HepG2 (cell line): ENCODE measurements at regions not wholly inside any gene's neighbourhood (a gene's known extent, or its start where the extent isn't known, plus 50 kb on each side); places are given as distances from the start of the nearest gene placed in this dataset.

Experiments used
- ATAC-seq: fragments of 200-7000 bp; cut with Tn5 transposase; 3 replicates; pipeline ENCODE4 v1.9.1; 2020; ENCODE audit warnings: mild to moderate bottlenecking, moderate library complexity
- BruUV-seq: library from RNA; stranded (reverse); fragments of 400-500 nt; replicated peaks from 2 replicates; lab custom pipeline; 2021; lab: Mats Ljungman, UMichigan
- CTCF ChIA-PET: fragments of 300-600 bp; formaldehyde crosslinking; extraction: SDS; loops from one replicate; lab custom pipeline; 2021; ENCODE audit warnings: low total read pairs, inconsistent platforms, low intra/inter-chr PET ratio; lab: Yijun Ruan, JAX
- POLR2A ChIA-PET: fragments of 350-600 bp; sonication (Branson Sonifier 250); formaldehyde crosslinking; loops from one replicate; lab custom pipeline; 2020; ENCODE audit warnings: antibody characterized with exemption, inconsistent platforms; lab: Yijun Ruan, JAX
- DNase-seq: peaks from one replicate; pipeline ENCODE4 v3.0.0-alpha.2; 2015; ENCODE audit warnings: low spot score
- FAIRE-seq: peaks from 3 replicates; lab custom pipeline; 2011; peaks lifted over from hg19 to GRCh38; lab: Jason Lieb, UNC
- H2AFZ ChIP-seq: one replicate; pipeline ENCODE4 v1.6.1; 2011; ENCODE audit warnings: low read length, inconsistent platforms
- H3K27ac ChIP-seq: fragments of 300-600 bp; 3 replicates; pipeline ENCODE4 v1.8.0; 2011; ENCODE audit warnings: mixed run types, mild to moderate bottlenecking, mixed read lengths, low read length, inconsistent platforms; ENCODE audit not compliant: insufficient read depth; ENCODE audit errors: extremely low read length
- H3K27me3 ChIP-seq, 2 experiments: fragments of 200-600 bp in 1 of 2; 2 replicates in 1 of 2; 3 replicates in 1 of 2; pipeline versions ENCODE4 v1.6.0 to v1.8.0; 2011; ENCODE audit warnings: low read length in 2 of 2, mild to moderate bottlenecking in 2 of 2, moderate library complexity in 2 of 2, inconsistent platforms in 1 of 2; ENCODE audit not compliant: insufficient read depth in 2 of 2, control insufficient read depth in 1 of 2
- H3K36me3 ChIP-seq, 2 experiments: fragments of 200-600 bp in 1 of 2; replicated peaks in 1 of 2; 2 replicates in 1 of 2; 3 replicates in 1 of 2; pipeline versions ENCODE4 v1.5.1 to v1.8.0; 2011; ENCODE audit warnings: low read length in 2 of 2, inconsistent platforms in 1 of 2; ENCODE audit not compliant: insufficient read depth in 2 of 2, control insufficient read depth in 1 of 2
- H3K4me1 ChIP-seq: 2 replicates; pipeline ENCODE4 v1.5.1; 2012; ENCODE audit warnings: low read length, inconsistent platforms; ENCODE audit not compliant: insufficient read depth
- H3K4me2 ChIP-seq: 2 replicates; pipeline ENCODE4 v1.6.0; 2011; ENCODE audit warnings: low read depth, low read length, inconsistent platforms
- H3K4me3 ChIP-seq, 3 experiments: fragments of 200-600 bp in 1 of 3; sonication (generic), shearing (Covaris generic) in 1 of 3; replicated peaks in 1 of 3; 2 replicates each; pipeline ENCODE4 v1.5.1; 2011 to 2016; ENCODE audit warnings: low read length in 3 of 3, inconsistent platforms in 2 of 3, low read depth in 2 of 3, mild to moderate bottlenecking in 2 of 3, control low read depth in 1 of 3, mixed read lengths in 1 of 3; ENCODE audit not compliant: insufficient read depth in 1 of 3
- H3K79me2 ChIP-seq: one replicate; pipeline ENCODE4 v1.6.1; 2011; ENCODE audit warnings: low read length, inconsistent platforms; ENCODE audit not compliant: insufficient read depth
- H3K9ac ChIP-seq: 2 replicates; pipeline ENCODE4 v1.6.0; 2011; ENCODE audit warnings: mild to moderate bottlenecking, low read depth, low read length, inconsistent platforms; ENCODE audit not compliant: insufficient read depth
- H3K9me3 ChIP-seq: 2 replicates; pipeline ENCODE4 v1.5.1; 2012; ENCODE audit warnings: mild to moderate bottlenecking, low read length
- H4K20me1 ChIP-seq: 2 replicates; pipeline ENCODE4 v1.6.0; 2011; ENCODE audit warnings: inconsistent platforms, mild to moderate bottlenecking, low read length, moderate library complexity; ENCODE audit not compliant: insufficient read depth
- ELF3 ChIP-seq: IDR thresholded peaks from 2 replicates; pipeline ENCODE4 v1.6.1; 2016; ENCODE audit warnings: missing genetic modification reagents, missing compliant biosample characterization
- FLYWCH1 ChIP-seq: sonication (generic); formaldehyde crosslinking; IDR thresholded peaks from 2 replicates; pipeline ENCODE4 v1.8.1; 2023; ENCODE audit warnings: mild to moderate bottlenecking, missing genetic modification reagents
- FOSL1 ChIP-seq: sonication (generic); formaldehyde crosslinking; IDR thresholded peaks from 2 replicates; pipeline ENCODE4 v1.9.0; 2021; ENCODE audit warnings: missing genetic modification reagents, borderline replicate concordance
- FOXK2 ChIP-seq: fragments of 450-650 bp; IDR thresholded peaks from 2 replicates; pipeline ENCODE4 v1.6.1; 2016
- HDAC1 ChIP-seq: sonication (generic); formaldehyde crosslinking; IDR thresholded peaks from 2 replicates; pipeline ENCODE4 v1.5.1; 2020; ENCODE audit warnings: mild to moderate bottlenecking, missing genetic modification reagents
- IRF9 ChIP-seq: sonication (generic); formaldehyde crosslinking; IDR thresholded peaks from 2 replicates; pipeline ENCODE4 v1.8.0; 2022; ENCODE audit warnings: missing genetic modification reagents, mild to moderate bottlenecking, borderline replicate concordance
- KDM2A ChIP-seq: sonication (generic); formaldehyde crosslinking; IDR thresholded peaks from 2 replicates; pipeline ENCODE4 v1.4.0; 2020; ENCODE audit warnings: low read depth, missing genetic modification reagents, borderline replicate concordance
- SAFB2 ChIP-seq: sonication (generic); formaldehyde crosslinking; IDR thresholded peaks from 2 replicates; pipeline ENCODE4 v1.5.1; 2020; ENCODE audit warnings: missing genetic modification reagents, low read depth, mild to moderate bottlenecking, borderline replicate concordance
- TBX3 ChIP-seq: fragments of 450-650 bp; IDR thresholded peaks from 2 replicates; pipeline ENCODE4 v1.6.1; 2017; ENCODE audit warnings: antibody characterized with exemption, mild to moderate bottlenecking, inconsistent platforms, borderline replicate concordance
- TIGD3 ChIP-seq: sonication (generic); formaldehyde crosslinking; IDR thresholded peaks from 2 replicates; pipeline ENCODE4 v1.5.1; 2020; ENCODE audit warnings: mild to moderate bottlenecking, missing genetic modification reagents, borderline replicate concordance
- ZNF124 ChIP-seq: sonication (generic); formaldehyde crosslinking; IDR thresholded peaks from 2 replicates; pipeline ENCODE4 v1.4.0; 2020; ENCODE audit warnings: missing genetic modification reagents
- ZNF24 ChIP-seq: fragments of 450-650 bp; IDR thresholded peaks from 2 replicates; pipeline ENCODE4 v1.6.1; 2017; ENCODE audit warnings: antibody characterized with exemption, mild to moderate bottlenecking
- ZNF367 ChIP-seq: sonication (generic); formaldehyde crosslinking; IDR thresholded peaks from 2 replicates; pipeline ENCODE4 v1.4.0; 2020; ENCODE audit warnings: missing genetic modification reagents, borderline replicate concordance
- ZNF547 ChIP-seq: sonication (generic); formaldehyde crosslinking; IDR thresholded peaks from 2 replicates; pipeline ENCODE4 v1.5.1; 2020; ENCODE audit warnings: mild to moderate bottlenecking, missing genetic modification reagents
- ZNF580 ChIP-seq: IDR thresholded peaks from 2 replicates; pipeline ENCODE4 v1.6.1; 2016; ENCODE audit warnings: low read depth, borderline replicate concordance
- ZNF605 ChIP-seq: sonication (generic); formaldehyde crosslinking; IDR thresholded peaks from 2 replicates; pipeline ENCODE4 v1.8.0; 2022; ENCODE audit warnings: mild to moderate bottlenecking, missing genetic modification reagents
- ZNF629 ChIP-seq: sonication (generic); formaldehyde crosslinking; conservative IDR thresholded peaks from 2 replicates; pipeline ENCODE4 v1.5.0; 2020; ENCODE audit warnings: missing genetic modification reagents
- WGBS: methylation state at CpG from one replicate; pipeline ENCODE4 v1.1.6; 2017; ENCODE audit warnings: low lambda C conversion rate; 5-methylcytosine and 5-hydroxymethylcytosine counted together
- in situ Hi-C: cut with HindIII; loops from 2 replicates; pipeline ENCODE4 v1.10.0; 2017; ENCODE audit warnings: low pct_unique_long_range_greater_than_20kb; ENCODE audit not compliant: extremely low pct_ligation_motif_present
- intact Hi-C: fragments of 100-400 bp; cut with micrococcal nuclease; formaldehyde crosslinking; loops from one replicate; pipeline ENCODE4 v1.10.0; 2022; ENCODE audit not compliant: unreplicated experiment

GRCh38 chr15:26234976-26235767 lies 372.0 kb upstream of the ATP10A start:
- ATAC-seq = no peak
- no peak for TF ChIP-seq ELF3 (CRISPR knock-in tag)
- TF ChIP-seq ZNF24 = no peak
- TF ChIP-seq SAFB2 (CRISPR knock-in tag) = no peak
- in situ Hi-C loops = no loop called here

GRCh38 chr15:26232691-26233090 lies 369.6 kb upstream of the ATP10A start:
- Histone ChIP-seq H2AFZ (no peak overlapping the region), H3K4me2 (no peak overlapping the region), H3K27ac (no peak overlapping the region), H3K4me1 (no peaks in the 10 kb centered on the region), H3K9ac (no peak overlapping the region), H4K20me1 (no peaks in the 10 kb centered on the region), H3K27me3 (no peaks in the 10 kb centered on the region), H3K4me3 (no peak overlapping the region), H3K36me3 (no peaks in the 10 kb centered on the region), H3K9me3 (peaks cover 78% of the 10 kb centered on the region), H3K79me2 (no peaks in the 10 kb centered on the region)
- FAIRE-seq = no peak
- no peak for DNase-seq
- no peak for ATAC-seq
- POLR2A ChIA-PET = no interaction called here
- CTCF ChIA-PET = no interaction called here
- BruUV-seq = no TSS peak
- in situ Hi-C loops (no loop called here), intact Hi-C loops (no loop called here)
- TF ChIP-seq ZNF629 (CRISPR knock-in tag) = no peak
- TF ChIP-seq IRF9 (CRISPR knock-in tag) = no peak
- no peak for TF ChIP-seq TBX3
- TF ChIP-seq HDAC1 (CRISPR knock-in tag) = no peak
- no peak for TF ChIP-seq ZNF580 (CRISPR knock-in tag)
- no peak for TF ChIP-seq ZNF547 (CRISPR knock-in tag)
- no peak for TF ChIP-seq FLYWCH1
- TF ChIP-seq KDM2A = no peak
- no peak for TF ChIP-seq ZNF367 (CRISPR knock-in tag)
- TF ChIP-seq ZNF124 = no peak
- TF ChIP-seq TIGD3 (CRISPR knock-in tag) = no peak
- no peak for TF ChIP-seq FOXK2
- no peak for TF ChIP-seq FOSL1 (CRISPR knock-in tag)
- no peak for TF ChIP-seq ZNF605

More at GRCh38 chr15:26234976-26235767, 372.0 kb upstream of the ATP10A start:
- Histone ChIP-seq H3K9ac (no peak overlapping the region), H3K27ac (no peak overlapping the region), H3K36me3 (no peaks in the 10 kb centered on the region), H3K4me3 (no peak overlapping the region), H3K4me1 (no peaks in the 10 kb centered on the region), H2AFZ (no peak overlapping the region), H3K9me3 (peaks cover 77% of the 10 kb centered on the region), H3K27me3 (no peaks in the 10 kb centered on the region), H3K4me2 (no peak overlapping the region), H3K79me2 (no peaks in the 10 kb centered on the region), H4K20me1 (no peaks in the 10 kb centered on the region)
- ChIA-PET POLR2A (no interaction called here), CTCF (no interaction called here)
- 13% methylated on average over 14 of the region's 15 CpGs for WGBS
- BruUV-seq = no TSS peak
- FAIRE-seq (no peak), DNase-seq (no peak)
- intact Hi-C loops = no loop called here
